ENCODE measurements at regions not wholly inside any gene's neighbourhood (a gene's known extent, or its start where the extent isn't known, plus 50 kb on each side); places are given as distances from the start of the nearest gene placed in this dataset.

GRCh38 chr1:195971589-195971988 lies 636.7 kb downstream of the KCNT2 start:
- Histone ChIP-seq H3K27ac (ENCODE audit: low read depth in 1 of 3, low read length in 2 of 3) (no peak overlapping the region), H3K4me1 (ENCODE audit: control insufficient read depth in 3 of 3, insufficient read depth in 2 of 3, low read depth in 1 of 3, low read length in 2 of 3) (no peaks in the 10 kb centered on the region), H3K9me3 (ENCODE audit: control insufficient read depth in 2 of 2, insufficient read depth in 1 of 2, low read depth in 1 of 2, low read length in 1 of 2) (no peaks in the 10 kb centered on the region), H3K36me3 (ENCODE audit: control insufficient read depth in 3 of 3, insufficient read depth in 2 of 3, low read depth in 1 of 3, low read length in 3 of 3) (no peaks in the 10 kb centered on the region), H3K4me3 (ENCODE audit: low read depth in 1 of 3, low read length in 3 of 3) (no peak overlapping the region), H3K27me3 (ENCODE audit: control insufficient read depth in 3 of 3, insufficient read depth in 3 of 3, low read length in 3 of 3) (no peaks in the 10 kb centered on the region)
- DNase-seq (no peak), FAIRE-seq (no peak)
- WGBS, 3 donors, result 86 to 100% (median 94%) methylated on average over 1 of the region's 1 CpG

GRCh38 chr1:195970209-195970608 lies 638.0 kb downstream of the KCNT2 start:
- H3K27me3 ChIP-seq (ENCODE audit: control insufficient read depth in 3 of 3, insufficient read depth in 3 of 3, low read length in 3 of 3), result no peaks in the 10 kb centered on the region
- H3K27ac ChIP-seq (ENCODE audit: low read depth in 1 of 3, low read length in 2 of 3), result no peak overlapping the region
- no peak for FAIRE-seq
- H3K36me3 ChIP-seq (ENCODE audit: control insufficient read depth in 3 of 3, insufficient read depth in 2 of 3, low read depth in 1 of 3, low read length in 3 of 3), result no peaks in the 10 kb centered on the region
- WGBS, 3 donors, result 72 to 82% (median 75%) methylated on average over 1 of the region's 1 CpG
- DNase-seq, result no peak
- no peaks in the 10 kb centered on the region for H3K9me3 ChIP-seq (ENCODE audit: control insufficient read depth in 2 of 2, insufficient read depth in 1 of 2, low read depth in 1 of 2, low read length in 1 of 2)
- H3K4me1 ChIP-seq (ENCODE audit: control insufficient read depth in 3 of 3, insufficient read depth in 2 of 3, low read depth in 1 of 3, low read length in 2 of 3), result no peaks in the 10 kb centered on the region
- H3K4me3 ChIP-seq (ENCODE audit: low read depth in 1 of 3, low read length in 3 of 3), result no peak overlapping the region

- 76 to 83% (median 82%) methylated on average over 6 of the region's 6 CpGs for WGBS, 3 donors
- H3K4me3 ChIP-seq (ENCODE audit: low read depth in 1 of 3, low read length in 3 of 3), result no peak overlapping the region
- H3K27ac ChIP-seq (ENCODE audit: low read depth in 1 of 3, low read length in 2 of 3), result no peak overlapping the region
- H3K36me3 ChIP-seq (ENCODE audit: control insufficient read depth in 3 of 3, insufficient read depth in 2 of 3, low read depth in 1 of 3, low read length in 3 of 3), result no peaks in the 10 kb centered on the region
- DNase-seq (no peak), FAIRE-seq (no peak)
- H3K9me3 ChIP-seq (ENCODE audit: control insufficient read depth in 2 of 2, insufficient read depth in 1 of 2, low read depth in 1 of 2, low read length in 1 of 2), result no peaks in the 10 kb centered on the region
- H3K4me1 ChIP-seq (ENCODE audit: control insufficient read depth in 3 of 3, insufficient read depth in 2 of 3, low read depth in 1 of 3, low read length in 2 of 3), result no peaks in the 10 kb centered on the region
- no peaks in the 10 kb centered on the region for H3K27me3 ChIP-seq (ENCODE audit: control insufficient read depth in 3 of 3, insufficient read depth in 3 of 3, low read length in 3 of 3)
These were observed 642.8 kb downstream of the KCNT2 start for GRCh38 chr1:195965475-195965874.

- no peaks in the 10 kb centered on the region for H3K27me3 ChIP-seq (ENCODE audit: control insufficient read depth in 3 of 3, insufficient read depth in 3 of 3, low read length in 3 of 3)
- no peak for FAIRE-seq
These were observed 643.2 kb downstream of the KCNT2 start for GRCh38 chr1:195965036-195965435.

GRCh38 chr1:195964516-195964915 lies 643.7 kb downstream of the KCNT2 start:
- Histone ChIP-seq H3K9me3 (ENCODE audit: control insufficient read depth in 2 of 2, insufficient read depth in 1 of 2, low read depth in 1 of 2, low read length in 1 of 2) (no peaks in the 10 kb centered on the region), H3K27ac (ENCODE audit: low read depth in 1 of 3, low read length in 2 of 3) (no peak overlapping the region), H3K4me1 (ENCODE audit: control insufficient read depth in 3 of 3, insufficient read depth in 2 of 3, low read depth in 1 of 3, low read length in 2 of 3) (no peaks in the 10 kb centered on the region), H3K36me3 (ENCODE audit: control insufficient read depth in 3 of 3, insufficient read depth in 2 of 3, low read depth in 1 of 3, low read length in 3 of 3) (no peaks in the 10 kb centered on the region), H3K4me3 (ENCODE audit: low read depth in 1 of 3, low read length in 3 of 3) (no peak overlapping the region), H3K27me3 (ENCODE audit: control insufficient read depth in 3 of 3, insufficient read depth in 3 of 3, low read length in 3 of 3) (no peaks in the 10 kb centered on the region)
- FAIRE-seq (no peak), DNase-seq (no peak)

More at GRCh38 chr1:195965036-195965435, 643.2 kb downstream of the KCNT2 start:
- Histone ChIP-seq H3K4me3 (ENCODE audit: low read depth in 1 of 3, low read length in 3 of 3) (no peak overlapping the region), H3K36me3 (ENCODE audit: control insufficient read depth in 3 of 3, insufficient read depth in 2 of 3, low read depth in 1 of 3, low read length in 3 of 3) (no peaks in the 10 kb centered on the region), H3K27ac (ENCODE audit: low read depth in 1 of 3, low read length in 2 of 3) (no peak overlapping the region), H3K4me1 (ENCODE audit: control insufficient read depth in 3 of 3, insufficient read depth in 2 of 3, low read depth in 1 of 3, low read length in 2 of 3) (no peaks in the 10 kb centered on the region), H3K9me3 (ENCODE audit: control insufficient read depth in 2 of 2, insufficient read depth in 1 of 2, low read depth in 1 of 2, low read length in 1 of 2) (no peaks in the 10 kb centered on the region)
- WGBS, 3 donors, result 64 to 67% (median 65%) methylated on average over 3 of the region's 3 CpGs
- no peak for DNase-seq

- DNase-seq (no peak), FAIRE-seq (no peak)
- H3K4me1 ChIP-seq (ENCODE audit: control insufficient read depth in 3 of 3, insufficient read depth in 2 of 3, low read depth in 1 of 3, low read length in 2 of 3), result no peaks in the 10 kb centered on the region
- no peaks in the 10 kb centered on the region for H3K36me3 ChIP-seq (ENCODE audit: control insufficient read depth in 3 of 3, insufficient read depth in 2 of 3, low read depth in 1 of 3, low read length in 3 of 3)
- H3K4me3 ChIP-seq (ENCODE audit: low read depth in 1 of 3, low read length in 3 of 3), result no peak overlapping the region
- H3K27ac ChIP-seq (ENCODE audit: low read depth in 1 of 3, low read length in 2 of 3), result no peak overlapping the region
- no peaks in the 10 kb centered on the region for H3K9me3 ChIP-seq (ENCODE audit: control insufficient read depth in 2 of 2, insufficient read depth in 1 of 2, low read depth in 1 of 2, low read length in 1 of 2)
- no peaks in the 10 kb centered on the region for H3K27me3 ChIP-seq (ENCODE audit: control insufficient read depth in 3 of 3, insufficient read depth in 3 of 3, low read length in 3 of 3)
These were observed 646.2 kb downstream of the KCNT2 start for GRCh38 chr1:195962051-195962450.

- H3K36me3 ChIP-seq (ENCODE audit: control insufficient read depth in 3 of 3, insufficient read depth in 2 of 3, low read depth in 1 of 3, low read length in 3 of 3), result no peaks in the 10 kb centered on the region
- no peak for FAIRE-seq
- no peaks in the 10 kb centered on the region for H3K9me3 ChIP-seq (ENCODE audit: control insufficient read depth in 2 of 2, insufficient read depth in 1 of 2, low read depth in 1 of 2, low read length in 1 of 2)
These were observed 647.7 kb downstream of the KCNT2 start for GRCh38 chr1:195960580-195960979.

GRCh38 chr1:195958131-195958530 lies 650.1 kb downstream of the KCNT2 start:
- no peak overlapping the region for H3K4me3 ChIP-seq (ENCODE audit: low read depth in 1 of 3, low read length in 3 of 3)
- H3K4me1 ChIP-seq (ENCODE audit: control insufficient read depth in 3 of 3, insufficient read depth in 2 of 3, low read depth in 1 of 3, low read length in 2 of 3), result no peaks in the 10 kb centered on the region
- FAIRE-seq (no peak), DNase-seq (no peak)
- no peaks in the 10 kb centered on the region for H3K27me3 ChIP-seq (ENCODE audit: control insufficient read depth in 3 of 3, insufficient read depth in 3 of 3, low read length in 3 of 3)
- WGBS, 3 donors, result 44 to 84% (median 68%) methylated on average over 4 of the region's 4 CpGs
- H3K9me3 ChIP-seq (ENCODE audit: control insufficient read depth in 2 of 2, insufficient read depth in 1 of 2, low read depth in 1 of 2, low read length in 1 of 2), result no peaks in the 10 kb centered on the region
- no peaks in the 10 kb centered on the region for H3K36me3 ChIP-seq (ENCODE audit: control insufficient read depth in 3 of 3, insufficient read depth in 2 of 3, low read depth in 1 of 3, low read length in 3 of 3)
- H3K27ac ChIP-seq (ENCODE audit: low read depth in 1 of 3, low read length in 2 of 3), result no peak overlapping the region

More at GRCh38 chr1:195960580-195960979, 647.7 kb downstream of the KCNT2 start:
- DNase-seq, result no peak
- WGBS, 3 donors, result 47 to 77% (median 70%) methylated on average over 2 of the region's 2 CpGs
- no peaks in the 10 kb centered on the region for H3K4me1 ChIP-seq (ENCODE audit: control insufficient read depth in 3 of 3, insufficient read depth in 2 of 3, low read depth in 1 of 3, low read length in 2 of 3)
- no peaks in the 10 kb centered on the region for H3K27me3 ChIP-seq (ENCODE audit: control insufficient read depth in 3 of 3, insufficient read depth in 3 of 3, low read length in 3 of 3)
- no peak overlapping the region for H3K4me3 ChIP-seq (ENCODE audit: low read depth in 1 of 3, low read length in 3 of 3)
- no peak overlapping the region for H3K27ac ChIP-seq (ENCODE audit: low read depth in 1 of 3, low read length in 2 of 3)

GRCh38 chr1:195956845-195957244 lies 651.4 kb downstream of the KCNT2 start:
- WGBS, 3 donors, result 73 to 79% (median 76%) methylated on average over 3 of the region's 3 CpGs
- no peak for FAIRE-seq

More at GRCh38 chr1:195956845-195957244, 651.4 kb downstream of the KCNT2 start:
- H3K4me1 ChIP-seq (ENCODE audit: control insufficient read depth in 3 of 3, insufficient read depth in 2 of 3, low read depth in 1 of 3, low read length in 2 of 3), result no peaks in the 10 kb centered on the region
- no peak overlapping the region for H3K27ac ChIP-seq (ENCODE audit: low read depth in 1 of 3, low read length in 2 of 3)
- DNase-seq, result no peak
- H3K9me3 ChIP-seq (ENCODE audit: control insufficient read depth in 2 of 2, insufficient read depth in 1 of 2, low read depth in 1 of 2, low read length in 1 of 2), result no peaks in the 10 kb centered on the region
- no peak overlapping the region for H3K4me3 ChIP-seq (ENCODE audit: low read depth in 1 of 3, low read length in 3 of 3)
- no peaks in the 10 kb centered on the region for H3K36me3 ChIP-seq (ENCODE audit: control insufficient read depth in 3 of 3, insufficient read depth in 2 of 3, low read depth in 1 of 3, low read length in 3 of 3)
- no peaks in the 10 kb centered on the region for H3K27me3 ChIP-seq (ENCODE audit: control insufficient read depth in 3 of 3, insufficient read depth in 3 of 3, low read length in 3 of 3)
